H1 (cell line): ENCODE measurements at regions not wholly inside any gene's neighbourhood (a gene's known extent, or its start where the extent isn't known, plus 50 kb on each side); places are given as distances from the start of the nearest gene placed in this dataset.

ENCODE experiments used
- CTCF ChIA-PET: fragments of 300-600 bp; sonication (Branson Sonifier 250); formaldehyde crosslinking; loops from one replicate; lab custom pipeline; 2021; ENCODE audit not compliant: partially characterized antibody; lab: Charles Lee
- POLR2A ChIA-PET: fragments of 300-600 bp; sonication (Branson Sonifier 250); formaldehyde crosslinking; loops from one replicate; lab custom pipeline; 2021; ENCODE audit warnings: inconsistent platforms; ENCODE audit not compliant: partially characterized antibody; lab: Charles Lee
- DNase-seq, 2 experiments: peaks; one replicate each; pipeline versions ENCODE4 v3.0.0 to v3.0.0-alpha.2; 2010 to 2022; ENCODE audit warnings: low spot score in 2 of 2, low read depth in 1 of 2, mixed read lengths in 1 of 2
- FAIRE-seq: peaks from 2 replicates; lab custom pipeline; 2011; peaks lifted over from hg19 to GRCh38; lab: Jason Lieb, UNC
- H2AFZ ChIP-seq: 2 replicates; pipeline ENCODE4 v1.8.1; 2012; ENCODE audit warnings: low read length, inconsistent platforms
- H2AK5ac ChIP-seq: 2 replicates; pipeline ENCODE4 v1.6.1; 2013; ENCODE audit warnings: low read depth, low read length
- H2BK120ac ChIP-seq: replicated peaks from 2 replicates; pipeline ENCODE3; 2013; ENCODE audit warnings: low read depth, low read length, inconsistent platforms
- H2BK12ac ChIP-seq: 2 replicates; pipeline ENCODE4 v1.6.1; 2013; ENCODE audit warnings: low read depth, low read length
- H2BK15ac ChIP-seq: 2 replicates; pipeline ENCODE4 v1.6.1; 2013; ENCODE audit warnings: low read length
- H2BK20ac ChIP-seq: 2 replicates; pipeline ENCODE4 v1.6.1; 2013; ENCODE audit warnings: low read length
- H2BK5ac ChIP-seq: 2 replicates; pipeline ENCODE4 v1.6.1; 2013; ENCODE audit warnings: low read depth, low read length
- H3K14ac ChIP-seq: 2 replicates; pipeline ENCODE4 v1.6.1; 2013; ENCODE audit warnings: inconsistent platforms; ENCODE audit not compliant: insufficient read length
- H3K18ac ChIP-seq: 2 replicates; pipeline ENCODE4 v1.6.1; 2013; ENCODE audit warnings: low read length; ENCODE audit errors: extremely low read depth
- H3K23ac ChIP-seq: 2 replicates; pipeline ENCODE4 v1.6.1; 2013; ENCODE audit warnings: inconsistent platforms; ENCODE audit not compliant: insufficient read length
- H3K23me2 ChIP-seq: 2 replicates; pipeline ENCODE4 v1.6.1; 2013; ENCODE audit warnings: low read depth, low read length
- H3K27ac ChIP-seq: 2 replicates; pipeline ENCODE4 v1.6.1; 2011; ENCODE audit warnings: low read depth, low read length, inconsistent platforms
- H3K27me3 ChIP-seq, 4 experiments: replicated peaks in 1 of 4; 1 replicate in 1 of 4; 2 replicates in 3 of 4; pipeline versions ENCODE4 v1.6.1 to v1.8.1; 2011 to 2013; ENCODE audit warnings: low read length in 3 of 4, mild to moderate bottlenecking in 3 of 4, inconsistent platforms in 2 of 4, mixed read lengths in 2 of 4, moderate library complexity in 1 of 4; ENCODE audit not compliant: control insufficient read depth in 3 of 4, insufficient read depth in 3 of 4; ENCODE audit errors: extremely low read depth in 1 of 4
- H3K36me3 ChIP-seq, 4 experiments: 2 replicates each; pipeline versions ENCODE4 v1.6.1 to v1.8.1; 2011 to 2013; ENCODE audit warnings: mild to moderate bottlenecking in 4 of 4, low read length in 3 of 4, moderate library complexity in 2 of 4, control low read depth in 1 of 4, inconsistent platforms in 1 of 4; ENCODE audit not compliant: insufficient read depth in 4 of 4, control insufficient read depth in 2 of 4
- H3K4ac ChIP-seq: replicated peaks from 2 replicates; pipeline ENCODE3; 2013; ENCODE audit warnings: low read length, low read depth, mixed read lengths, inconsistent platforms; ENCODE audit not compliant: insufficient read length
- H3K4me1 ChIP-seq, 4 experiments: replicated peaks in 1 of 4; 1 replicate in 1 of 4; 2 replicates in 3 of 4; pipeline versions ENCODE4 v1.6.1 to v1.8.1; 2011 to 2013; ENCODE audit warnings: low read length in 3 of 4, inconsistent platforms in 2 of 4, mixed read lengths in 1 of 4; ENCODE audit not compliant: insufficient read depth in 4 of 4, control insufficient read depth in 3 of 4
- H3K4me2 ChIP-seq, 2 experiments: 2 replicates each; pipeline versions ENCODE4 v1.6.1 to v1.8.1; 2011 to 2013; ENCODE audit warnings: low read depth in 2 of 2, low read length in 2 of 2, control low read depth in 1 of 2, inconsistent platforms in 1 of 2, mild to moderate bottlenecking in 1 of 2; ENCODE audit not compliant: insufficient read depth in 1 of 2
- H3K4me3 ChIP-seq, 4 experiments: fragments of 200-600, 300-600 bp in 1 of 4; sonication (generic), shearing (Covaris generic), sonication (Bioruptor Twin) in 1 of 4; 2 replicates each; pipeline versions ENCODE4 v1.5.1 to v1.8.1; 2011 to 2016; ENCODE audit warnings: low read length in 4 of 4, low read depth in 3 of 4, control low read depth in 2 of 4, inconsistent platforms in 2 of 4, mild to moderate bottlenecking in 2 of 4, mixed read lengths in 1 of 4, moderate library complexity in 1 of 4; ENCODE audit not compliant: insufficient read depth in 2 of 4; ENCODE audit errors: extremely low read depth in 1 of 4
- H3K56ac ChIP-seq: replicated peaks from 2 replicates; pipeline ENCODE3; 2013; ENCODE audit warnings: low read depth, mild to moderate bottlenecking, mixed read lengths, low read length, inconsistent platforms; ENCODE audit not compliant: insufficient read length
- H3K79me1 ChIP-seq: 2 replicates; pipeline ENCODE4 v1.6.1; 2013; ENCODE audit warnings: low read depth, low read length, control low read depth
- H3K79me2 ChIP-seq, 2 experiments: 2 replicates each; pipeline versions ENCODE4 v1.6.1 to v1.8.1; 2012 to 2013; ENCODE audit warnings: low read length in 2 of 2, mild to moderate bottlenecking in 2 of 2, inconsistent platforms in 1 of 2; ENCODE audit not compliant: insufficient read depth in 2 of 2, control insufficient read depth in 1 of 2
- H3K9ac ChIP-seq, 4 experiments: replicated peaks in 1 of 4; 1 replicate in 1 of 4; 2 replicates in 3 of 4; pipeline versions ENCODE4 v1.6.1 to v1.8.1; 2011 to 2013; ENCODE audit warnings: low read depth in 3 of 4, low read length in 3 of 4, control low read depth in 2 of 4, mild to moderate bottlenecking in 2 of 4, moderate library complexity in 2 of 4, inconsistent platforms in 1 of 4; ENCODE audit errors: extremely low read depth in 1 of 4
- H3K9me3 ChIP-seq, 2 experiments: 2 replicates each; pipeline versions ENCODE4 v1.6.1 to v1.8.1; 2012 to 2013; ENCODE audit warnings: mild to moderate bottlenecking in 2 of 2, moderate library complexity in 2 of 2, control low read depth in 1 of 2, inconsistent platforms in 1 of 2, low read depth in 1 of 2, low read length in 1 of 2, mixed read lengths in 1 of 2; ENCODE audit not compliant: insufficient read depth in 2 of 2
- H4K20me1 ChIP-seq, 2 experiments: replicated peaks in 1 of 2; 2 replicates each; pipeline versions ENCODE3 to v1.8.1; 2011 to 2013; ENCODE audit warnings: inconsistent platforms in 2 of 2, low read length in 2 of 2, mild to moderate bottlenecking in 1 of 2; ENCODE audit not compliant: insufficient read depth in 2 of 2, control insufficient read depth in 1 of 2
- H4K5ac ChIP-seq: 2 replicates; pipeline ENCODE4 v1.6.1; 2013; ENCODE audit warnings: low read length, low read depth, mixed read lengths, inconsistent platforms; ENCODE audit not compliant: insufficient read length
- H4K8ac ChIP-seq: 2 replicates; pipeline ENCODE4 v1.8.0; 2013; ENCODE audit warnings: mild to moderate bottlenecking, moderate library complexity, low read length, inconsistent platforms; ENCODE audit not compliant: insufficient read depth; ENCODE audit errors: extremely low read depth
- H4K91ac ChIP-seq: replicated peaks from 2 replicates; pipeline ENCODE3; 2013; ENCODE audit warnings: low read length, mixed read lengths, inconsistent platforms; ENCODE audit not compliant: insufficient read length
- ASH2L ChIP-seq: fragments of 200-600, 300-600 bp; sonication (generic); IDR thresholded peaks from one replicate; pipeline ENCODE4 v1.7.1; 2017; ENCODE audit warnings: low read length
- BACH1 ChIP-seq: IDR thresholded peaks from 2 replicates; pipeline ENCODE4 v1.6.1; 2012; ENCODE audit warnings: low read length, improper control_type of control experiment
- CBX8 ChIP-seq: fragments of 300-800, 300-1000 bp; sonication (generic); IDR thresholded peaks from 2 replicates; pipeline ENCODE4 v1.7.1; 2016; ENCODE audit warnings: low read depth, low read length, borderline replicate concordance
- CTBP2 ChIP-seq: IDR thresholded peaks from 2 replicates; pipeline ENCODE4 v1.7.0; 2011; ENCODE audit warnings: borderline replicate concordance, mild to moderate bottlenecking, moderate library complexity, mixed read lengths, low read length; ENCODE audit not compliant: insufficient read depth, insufficient read length
- EZH2 ChIP-seq: fragments of 200-600 bp; sonication (generic); IDR thresholded peaks from 2 replicates; pipeline ENCODE4 v1.7.1; 2012; ENCODE audit warnings: low read depth, mild to moderate bottlenecking, moderate library complexity, low read length, inconsistent platforms; ENCODE audit not compliant: severe bottlenecking
- JUND ChIP-seq: IDR thresholded peaks from 2 replicates; pipeline ENCODE4 v1.6.1; 2011; ENCODE audit warnings: mild to moderate bottlenecking, improper control_type of control experiment, low read length
- KDM1A ChIP-seq: fragments of 200-600, 300-600 bp; sonication (generic); IDR thresholded peaks from 2 replicates; pipeline ENCODE4 v1.7.1; 2016; ENCODE audit warnings: mild to moderate bottlenecking, low read length, borderline replicate concordance
- PHF8 ChIP-seq: fragments of 200-600 bp; sonication (generic); conservative IDR thresholded peaks from 2 replicates; pipeline ENCODE4 v1.7.1; 2012; ENCODE audit warnings: low read depth, mild to moderate bottlenecking, inconsistent platforms, low read length, moderate library complexity
- POU5F1 ChIP-seq: IDR thresholded peaks from 2 replicates; pipeline ENCODE4 v1.6.1; 2011; ENCODE audit warnings: low read depth, mild to moderate bottlenecking, low read length, moderate library complexity
- RNF2 ChIP-seq: fragments of 200-900, 300-1000 bp; sonication (generic); IDR thresholded peaks from 2 replicates; pipeline ENCODE4 v1.7.1; 2016; ENCODE audit warnings: borderline replicate concordance, low read depth, mild to moderate bottlenecking, antibody characterized with exemption, low read length; ENCODE audit not compliant: poor library complexity, severe bottlenecking; ENCODE audit errors: missing control alignments
- SAP30 ChIP-seq: fragments of 300-600 bp; sonication (generic); IDR thresholded peaks from 2 replicates; pipeline ENCODE4 v1.7.1; 2012; ENCODE audit warnings: low read length, moderate library complexity, mild to moderate bottlenecking, inconsistent platforms; ENCODE audit not compliant: insufficient read depth, insufficient replicate concordance
- SIRT6 ChIP-seq: IDR thresholded peaks from one replicate; pipeline ENCODE4 v1.7.1; 2012; ENCODE audit warnings: low read length, inconsistent platforms
- SP4 ChIP-seq: IDR thresholded peaks from 2 replicates; pipeline ENCODE4 v1.6.1; 2012; ENCODE audit warnings: low read length, inconsistent platforms
- TAF1 ChIP-seq: IDR thresholded peaks from 2 replicates; pipeline ENCODE4 v1.6.1; 2011; ENCODE audit warnings: mild to moderate bottlenecking, low read depth, low read length
- TBP ChIP-seq: IDR thresholded peaks from 2 replicates; pipeline ENCODE4 v1.6.1; 2011; ENCODE audit warnings: low read depth, low read length, improper control_type of control experiment
- YY1 ChIP-seq: IDR thresholded peaks from 2 replicates; pipeline ENCODE4 v1.6.1; 2011; ENCODE audit warnings: low read depth, mild to moderate bottlenecking, low read length
- WGBS, 2 experiments: shearing (Covaris generic) in 1 of 2; methylation state at CpG; one replicate each; pipeline versions ENCODE4 v1.1.6 to v1.1.7; 2013 to 2015; ENCODE audit warnings: low lambda C conversion rate in 2 of 2, mixed read lengths in 2 of 2, inconsistent platforms in 1 of 2, low coverage in 1 of 2, missing lambda C conversion rate in 1 of 2; ENCODE audit not compliant: insufficient replicate concordance in 2 of 2, insufficient coverage in 1 of 2, insufficient read length in 1 of 2; ENCODE audit errors: extremely low coverage in 1 of 2, missing lambda C conversion rate in 1 of 2; 5-methylcytosine and 5-hydroxymethylcytosine counted together

DNA sequence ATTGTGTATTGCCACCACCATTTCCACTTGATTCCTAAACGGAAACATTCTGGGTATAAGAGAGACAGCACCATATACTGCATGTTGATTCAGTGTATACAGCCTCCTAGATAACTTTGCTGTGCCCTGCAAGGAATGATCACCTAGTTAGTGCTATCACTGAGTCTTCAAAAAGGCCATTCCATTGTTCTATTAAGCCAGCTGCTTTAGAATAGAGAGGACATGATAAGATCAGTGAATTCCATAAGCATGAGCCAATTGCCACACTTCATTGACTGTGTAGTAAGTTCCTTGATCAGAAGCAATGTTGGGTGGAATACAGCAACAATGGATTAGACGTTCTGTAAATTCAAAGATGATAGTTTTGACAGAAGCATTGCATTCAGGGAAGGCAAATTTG, 1047.3 kb downstream of the PCDH18 start:
- Histone ChIP-seq H2AK5ac (no peak overlapping the region), H3K79me1 (no peaks in the 10 kb centered on the region), H4K5ac (no peak overlapping the region), H3K9me3 (no peaks in the 10 kb centered on the region), H3K14ac (no peak overlapping the region), H3K4me2 (no peak overlapping the region), H2AFZ (no peak overlapping the region), H4K91ac (no peak overlapping the region), H3K27me3 (no peaks in the 10 kb centered on the region), H3K9ac (no peak overlapping the region), H2BK15ac (no peak overlapping the region), H2BK12ac (no peak overlapping the region), H2BK20ac (no peak overlapping the region), H3K4me1 (no peaks in the 10 kb centered on the region), H3K56ac (no peak overlapping the region), H3K36me3 (no peaks in the 10 kb centered on the region), H3K4me3 (no peak overlapping the region), H3K4ac (no peak overlapping the region), H3K18ac (no peak overlapping the region), H4K20me1 (no peaks in the 10 kb centered on the region), H2BK5ac (no peak overlapping the region), H4K8ac (no peak overlapping the region), H2BK120ac (no peak overlapping the region), H3K27ac (no peak overlapping the region), H3K79me2 (no peaks in the 10 kb centered on the region), H3K23ac (no peak overlapping the region), H3K23me2 (no peaks in the 10 kb centered on the region; the same call in 1 of the 2 replicates)
- ChIA-PET CTCF (no interaction called here), POLR2A (no interaction called here)
- DNase-seq (no peak), FAIRE-seq (no peak)
- 97% methylated on average over 2 of the region's 2 CpGs; no CpG with 5 or more reads in 1 of the 2 experiments for WGBS, 2 experiments
- no peak for TF ChIP-seq SP4
- no peak for TF ChIP-seq SAP30
- TF ChIP-seq TAF1: no peak
- no peak for TF ChIP-seq KDM1A
- no peak for TF ChIP-seq ASH2L
- TF ChIP-seq RNF2: no peak
- no peak for TF ChIP-seq EZH2
- TF ChIP-seq CBX8: no peak
- TF ChIP-seq JUND: no peak
- no peak for TF ChIP-seq POU5F1
- TF ChIP-seq PHF8: no peak
- no peak for TF ChIP-seq SIRT6
- TF ChIP-seq TBP: no peak
- no peak for TF ChIP-seq YY1
- TF ChIP-seq CTBP2: no peak
- no peak for TF ChIP-seq BACH1
